OCI-LY7 (cell line): ENCODE measurements at regions not wholly inside any gene's neighbourhood (a gene's known extent, or its start where the extent isn't known, plus 50 kb on each side); places are given as distances from the start of the nearest gene placed in this dataset.

Experiments
- BruUV-seq: library from RNA; stranded (reverse); fragments of 400-500 nt; replicated peaks from 2 replicates; lab custom pipeline; 2021; lab: Mats Ljungman, UMichigan
- CTCF ChIA-PET: fragments of 300-600 bp; sonication (Branson Sonifier 250); formaldehyde crosslinking; loops from one replicate; lab custom pipeline; 2022; ENCODE audit warnings: antibody characterized with exemption; ENCODE audit not compliant: unreplicated experiment; lab: Charles Lee
- POLR2A ChIA-PET: fragments of 300-600 bp; sonication (Branson Sonifier 250); formaldehyde crosslinking; loops from one replicate; lab custom pipeline; 2022; ENCODE audit warnings: antibody characterized with exemption; lab: Charles Lee
- DNase-seq: peaks from one replicate; pipeline ENCODE4 v3.0.0-alpha.2; 2015; ENCODE audit warnings: low spot score
- H2AFZ ChIP-seq: fragments of 200-600 bp; sonication (generic), shearing (Covaris generic); 2 replicates; pipeline ENCODE4 v1.6.1; 2014; ENCODE audit warnings: mild to moderate bottlenecking, antibody characterized with exemption, low read length, moderate library complexity
- H3K27ac ChIP-seq: fragments of 200-600 bp; sonication (generic); 2 replicates; pipeline ENCODE4 v1.5.1; 2014; ENCODE audit warnings: mixed run types, low read depth, mild to moderate bottlenecking, moderate library complexity, low read length, inconsistent platforms; ENCODE audit not compliant: poor library complexity, severe bottlenecking
- H3K36me3 ChIP-seq: fragments of 200-600 bp; sonication (generic); 2 replicates; pipeline ENCODE4 v1.6.1; 2014; ENCODE audit warnings: mild to moderate bottlenecking, antibody characterized with exemption, low read length, moderate library complexity, mixed read lengths; ENCODE audit not compliant: insufficient read depth
- H3K4me1 ChIP-seq: fragments of 200-600 bp; sonication (generic); 2 replicates; pipeline ENCODE4 v1.5.1; 2014; ENCODE audit warnings: mild to moderate bottlenecking, low read length; ENCODE audit not compliant: insufficient read depth, poor library complexity, severe bottlenecking
- H3K4me2 ChIP-seq: fragments of 200-600 bp; sonication (generic); 2 replicates; pipeline ENCODE4 v1.6.1; 2014; ENCODE audit warnings: mild to moderate bottlenecking, low read length
- H3K4me3 ChIP-seq: fragments of 200-600 bp; sonication (generic); 2 replicates; pipeline ENCODE4 v1.5.1; 2014; ENCODE audit warnings: mild to moderate bottlenecking, low read depth, low read length; ENCODE audit not compliant: poor library complexity, severe bottlenecking
- H3K79me2 ChIP-seq: fragments of 200-600 bp; sonication (generic); 2 replicates; pipeline ENCODE4 v1.6.1; 2016; ENCODE audit warnings: low read depth, mild to moderate bottlenecking, low read length, moderate library complexity, mixed read lengths; ENCODE audit not compliant: insufficient read depth
- H3K9me2 ChIP-seq: fragments of 200-600 bp; sonication (generic); 2 replicates; pipeline ENCODE4 v1.6.1; 2016; ENCODE audit warnings: mild to moderate bottlenecking, low read length, mixed read lengths; ENCODE audit not compliant: insufficient read depth
- H3K9me3 ChIP-seq: fragments of 200-600 bp; sonication (generic); 2 replicates; pipeline ENCODE4 v1.6.1; 2014; ENCODE audit warnings: mild to moderate bottlenecking, mixed run types, low read length, mixed read lengths
- H4K20me1 ChIP-seq: fragments of 200-600 bp; sonication (generic); 2 replicates; pipeline ENCODE4 v1.6.1; 2014; ENCODE audit warnings: mild to moderate bottlenecking, antibody characterized with exemption, low read length, moderate library complexity, mixed read lengths; ENCODE audit not compliant: insufficient read depth
- CTCF ChIP-seq: fragments of 200-600 bp; sonication (generic); conservative IDR thresholded peaks from 2 replicates; pipeline ENCODE4 v1.5.1; 2014; ENCODE audit warnings: mild to moderate bottlenecking, antibody characterized with exemption, low read length, moderate library complexity, mixed read lengths
- EZH2phosphoT487 ChIP-seq: fragments of 200-600 bp; sonication (generic); IDR thresholded peaks from 2 replicates; pipeline ENCODE4 v1.6.1; 2018; ENCODE audit warnings: low read depth, borderline replicate concordance, mild to moderate bottlenecking, mixed run types, antibody characterized with exemption, low read length, moderate library complexity, mixed read lengths
- intact Hi-C: fragments of 100-400 bp; cut with micrococcal nuclease; formaldehyde crosslinking; loops from one replicate; pipeline ENCODE4 v1.10.0; 2022; ENCODE audit not compliant: unreplicated experiment

GRCh38 chr6:67127041-67127440, 1420.0 kb upstream of the EYS start:
- POLR2A ChIA-PET: no interaction called here

GRCh38 chr6:67121115-67121514, 1414.1 kb upstream of the EYS start:
- H3K4me1 ChIP-seq: no peaks in the 10 kb centered on the region
- H3K4me3 ChIP-seq: no peak overlapping the region
- H3K79me2 ChIP-seq: no peaks in the 10 kb centered on the region
- CTCF ChIA-PET: no interaction called here
- no peaks in the 10 kb centered on the region for H3K36me3 ChIP-seq
- POLR2A ChIA-PET: interaction anchor here (0.6 to 0.7 kb wide), 3 partner anchors 10 to 194 kb away, joined by 3 to 4 read pairs (median 3); no protein-coding TSS in a partner anchor
- TF ChIP-seq EZH2phosphoT487 (no peak), CTCF (no peak)
- no peak overlapping the region for H3K27ac ChIP-seq
- no peak overlapping the region for H2AFZ ChIP-seq
- DNase-seq: no peak
- no peaks in the 10 kb centered on the region for H4K20me1 ChIP-seq
- no peak overlapping the region for H3K4me2 ChIP-seq
- no peaks in the 10 kb centered on the region for H3K9me3 ChIP-seq
- intact Hi-C loops: no loop called here
- no TSS peak for BruUV-seq
- no peaks in the 10 kb centered on the region for H3K9me2 ChIP-seq

More at GRCh38 chr6:67127041-67127440, 1420.0 kb upstream of the EYS start:
- no peak overlapping the region for H3K27ac ChIP-seq
- no peaks in the 10 kb centered on the region for H3K79me2 ChIP-seq
- H3K4me1 ChIP-seq: no peaks in the 10 kb centered on the region
- H3K4me2 ChIP-seq: no peak overlapping the region
- H4K20me1 ChIP-seq: no peaks in the 10 kb centered on the region
- CTCF ChIA-PET: no interaction called here
- no peaks in the 10 kb centered on the region for H3K36me3 ChIP-seq
- H3K9me3 ChIP-seq: no peaks in the 10 kb centered on the region
- no TSS peak for BruUV-seq
- H3K9me2 ChIP-seq: no peaks in the 10 kb centered on the region
- intact Hi-C loops: no loop called here
- no peak overlapping the region for H3K4me3 ChIP-seq
- no peak overlapping the region for H2AFZ ChIP-seq
- no peak for TF ChIP-seq EZH2phosphoT487
- TF ChIP-seq CTCF: no peak
- no peak for DNase-seq

- Histone ChIP-seq H3K4me2 (no peak overlapping the region), H3K9me3 (no peaks in the 10 kb centered on the region), H3K9me2 (no peaks in the 10 kb centered on the region), H2AFZ (no peak overlapping the region), H3K36me3 (no peaks in the 10 kb centered on the region), H3K4me3 (no peak overlapping the region), H4K20me1 (no peaks in the 10 kb centered on the region), H3K4me1 (no peaks in the 10 kb centered on the region), H3K27ac (no peak overlapping the region), H3K79me2 (no peaks in the 10 kb centered on the region)
- TF ChIP-seq CTCF (no peak), EZH2phosphoT487 (no peak)
- intact Hi-C loops: no loop called here
- no peak for DNase-seq
- BruUV-seq: no TSS peak
- ChIA-PET CTCF (no interaction called here), POLR2A (no interaction called here)
Observed at GRCh38 chr6:67112120-67112519, 1405.1 kb upstream of the EYS start.
